Putamen (tissue), 1 donor: ENCODE measurements at regions not wholly inside any gene's neighbourhood (a gene's known extent, or its start where the extent isn't known, plus 50 kb on each side); places are given as distances from the start of the nearest gene placed in this dataset.

Experiments used
- DNase-seq: peaks from one replicate; pipeline ENCODE4 v3.0.0-alpha.2; 2016; ENCODE audit warnings: low spot score

DNA sequence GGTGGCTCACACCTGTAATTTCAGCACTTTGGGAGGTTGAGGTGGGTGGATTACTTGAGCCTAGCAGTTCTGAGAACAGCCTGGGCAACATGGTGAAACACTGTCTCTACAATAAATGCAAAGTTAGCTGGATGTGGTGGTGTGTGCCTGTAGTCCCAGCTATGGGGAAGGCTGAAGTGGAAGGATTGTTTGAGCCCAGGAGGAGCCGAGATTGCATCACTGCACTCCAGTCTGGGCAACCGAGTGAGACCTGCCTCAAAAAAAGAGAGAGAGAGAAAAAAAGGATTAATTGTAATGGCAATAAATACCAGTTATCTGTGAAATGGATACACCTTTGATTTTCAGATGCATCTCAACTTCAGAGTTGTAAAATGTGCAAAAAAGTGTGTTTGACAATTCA, 58.8 kb downstream of the SPRY1 start:
- no peak for DNase-seq

DNA sequence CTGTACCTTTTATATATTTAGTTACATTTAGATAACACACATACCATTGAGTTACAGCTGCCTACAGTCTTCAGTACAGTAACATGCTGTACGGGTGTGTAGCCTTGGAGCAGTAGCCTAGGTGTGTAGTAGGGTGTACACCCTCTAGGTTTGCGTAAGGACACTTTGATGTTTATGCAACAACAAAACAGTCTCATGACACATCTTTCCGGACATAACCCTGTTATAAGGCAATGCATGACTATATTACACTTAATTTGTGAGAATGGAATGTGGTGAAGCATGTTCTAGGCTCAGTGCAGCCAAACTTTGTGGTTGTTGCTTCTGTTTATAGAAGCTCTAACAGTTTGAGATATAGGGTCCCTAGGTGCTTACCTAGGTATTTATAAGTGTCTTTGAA, 65.4 kb downstream of the SPRY1 start:
- DNase-seq, result no peak

DNA sequence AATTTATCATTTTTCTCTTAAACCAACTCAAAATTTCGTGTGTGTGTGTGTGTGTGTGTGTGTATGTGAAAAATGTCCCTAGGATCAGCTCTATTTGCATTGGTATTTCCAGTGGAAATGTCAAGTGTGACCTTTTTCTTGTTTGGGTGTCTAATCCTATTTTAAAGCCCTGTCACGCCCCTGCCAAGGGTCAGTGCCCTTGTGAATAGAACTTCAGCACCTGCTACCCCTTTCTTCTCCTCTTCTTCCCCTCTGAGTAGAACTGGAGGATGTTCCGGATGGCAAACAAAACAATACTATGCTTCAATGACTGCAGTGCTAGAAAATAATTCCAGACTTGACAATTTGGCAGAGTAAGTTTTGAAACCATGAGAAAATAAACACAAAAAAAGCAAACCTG, 67.3 kb downstream of the SPRY1 start:
- DNase-seq, result no peak

DNA sequence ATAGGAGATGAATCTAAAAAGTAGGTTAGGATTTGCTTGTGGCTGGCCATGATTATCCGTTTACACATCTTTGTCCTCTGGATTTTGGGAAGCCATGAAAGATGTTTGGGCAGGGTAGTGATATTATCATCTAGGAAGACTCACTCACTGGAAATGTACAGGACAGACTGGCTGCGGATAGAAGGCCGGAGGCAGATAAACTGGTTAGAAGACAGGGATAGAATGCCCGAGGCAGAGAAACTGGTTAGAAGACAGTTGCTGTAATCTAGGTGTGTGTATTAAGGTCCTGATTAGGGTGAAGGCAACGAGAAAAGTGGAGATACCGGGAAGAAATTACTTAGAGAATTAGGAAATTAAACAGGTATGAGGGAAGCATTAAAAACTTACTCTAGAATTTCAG, 68.8 kb downstream of the SPRY1 start:
- DNase-seq, result no peak

DNA sequence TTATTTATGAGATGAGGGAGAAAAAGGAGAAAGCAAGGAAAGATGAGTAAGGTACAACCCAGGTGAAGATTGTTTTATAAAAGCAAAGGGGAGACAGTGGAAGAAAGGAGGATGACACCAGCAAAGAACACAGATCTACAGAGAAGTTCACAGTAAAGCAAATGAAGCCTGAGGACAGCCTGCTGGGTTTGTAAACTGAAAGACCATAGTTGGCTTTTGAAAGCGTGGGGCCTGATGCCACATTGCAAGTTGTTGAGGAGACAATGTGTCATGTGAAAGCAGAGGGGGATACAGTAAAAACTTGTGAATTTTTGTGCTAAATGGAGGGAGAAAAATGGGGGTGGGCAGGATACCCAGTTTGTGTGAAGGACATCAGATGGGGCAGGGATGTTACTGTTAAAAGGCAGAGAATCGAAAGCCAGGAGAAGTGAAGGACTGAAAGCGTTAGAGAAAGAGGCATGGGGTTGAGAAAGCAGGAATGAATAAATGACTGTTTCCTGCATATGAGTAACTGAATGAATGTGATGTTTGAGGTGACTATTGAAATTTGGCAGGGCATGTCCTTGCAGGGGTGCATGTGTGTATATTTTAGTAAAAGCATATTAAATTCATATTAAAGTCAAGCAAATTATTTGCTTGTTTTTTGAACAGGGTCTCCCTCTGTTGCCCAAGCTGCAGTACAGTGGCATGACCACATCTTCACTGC, 69.6 kb downstream of the SPRY1 start:
- DNase-seq, result no peak

DNA sequence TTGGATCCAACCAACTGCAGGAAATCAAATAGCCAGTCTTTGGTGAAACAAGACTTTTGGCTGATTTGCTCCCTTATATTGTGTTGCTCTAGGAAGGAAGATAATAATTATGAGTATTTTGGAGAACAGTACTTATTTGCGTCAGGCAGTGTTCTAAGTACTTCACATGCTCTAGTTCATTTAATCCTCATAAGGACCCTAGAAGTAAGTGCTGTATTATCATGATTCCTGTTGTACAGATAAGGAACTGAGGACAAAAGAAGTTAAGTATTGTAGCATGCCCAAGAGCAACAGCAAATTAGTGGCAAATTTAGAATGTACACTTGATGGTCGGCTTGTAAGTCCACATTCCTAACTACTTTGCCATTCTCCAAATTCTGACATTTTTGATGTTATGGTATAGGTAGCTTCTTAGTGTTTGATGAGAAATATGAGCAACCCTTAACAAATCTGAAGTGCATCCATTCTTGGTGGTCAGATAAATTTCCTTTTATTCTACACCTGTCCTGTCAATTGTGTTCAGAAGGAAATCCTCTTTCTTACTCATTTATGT, 72.0 kb downstream of the SPRY1 start:
- no peak for DNase-seq

DNA sequence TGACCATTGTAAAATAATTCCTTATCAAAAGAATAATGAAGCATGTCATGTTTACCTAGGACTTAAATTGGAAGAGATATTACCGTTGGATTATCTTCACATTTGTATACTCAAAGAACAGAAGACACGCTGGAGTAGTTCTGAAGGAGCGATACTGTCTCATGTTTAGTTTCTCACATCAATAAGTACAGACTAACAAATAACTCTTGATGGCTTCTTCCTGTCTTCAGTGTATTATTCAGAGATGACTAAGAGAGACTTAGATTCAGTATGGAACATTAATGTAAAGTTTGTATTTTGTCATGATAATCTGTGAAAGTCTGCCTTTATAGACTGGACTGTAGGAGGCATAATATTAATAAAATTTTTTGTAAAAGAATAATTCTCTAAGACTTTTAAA, 72.7 kb downstream of the SPRY1 start:
- DNase-seq, result no peak

DNA sequence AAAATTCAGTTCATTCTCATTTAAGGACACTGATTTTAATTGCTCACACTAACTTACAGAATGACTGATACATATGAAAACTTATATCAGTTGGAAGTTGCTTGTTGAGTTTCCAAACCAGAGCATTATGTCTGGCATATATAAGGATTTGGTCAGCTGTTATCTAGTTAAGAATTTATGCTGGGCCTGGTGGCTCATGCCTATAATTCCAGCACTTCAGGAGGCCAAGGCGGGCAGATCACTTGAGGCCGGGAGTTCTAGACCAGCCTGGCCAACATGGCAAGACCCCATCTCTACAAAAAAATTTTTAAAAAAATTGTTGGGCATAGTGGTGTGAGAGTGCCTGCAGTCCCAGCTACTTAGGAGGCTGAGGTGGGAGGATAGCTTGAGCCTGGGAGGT, 73.1 kb downstream of the SPRY1 start:
- no peak for DNase-seq

DNA sequence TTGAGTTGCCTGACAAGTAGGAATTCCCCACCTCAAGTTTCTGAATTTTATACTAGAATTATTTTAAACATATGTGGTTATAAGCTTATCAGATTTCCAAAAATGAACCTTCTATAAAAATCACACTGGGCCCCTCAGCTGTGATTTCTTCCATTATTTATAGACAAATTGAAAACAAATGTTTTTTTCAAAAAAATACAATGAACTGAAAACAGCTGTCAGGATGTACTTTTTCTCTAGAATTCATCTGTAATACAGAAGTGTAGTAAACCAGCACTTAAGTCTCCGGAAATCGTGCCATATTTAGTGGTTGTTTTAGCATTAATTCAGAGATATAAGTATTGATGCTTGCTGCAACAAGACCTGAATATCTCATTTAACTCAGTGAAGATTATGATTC, 74.0 kb downstream of the SPRY1 start:
- no peak for DNase-seq

DNA sequence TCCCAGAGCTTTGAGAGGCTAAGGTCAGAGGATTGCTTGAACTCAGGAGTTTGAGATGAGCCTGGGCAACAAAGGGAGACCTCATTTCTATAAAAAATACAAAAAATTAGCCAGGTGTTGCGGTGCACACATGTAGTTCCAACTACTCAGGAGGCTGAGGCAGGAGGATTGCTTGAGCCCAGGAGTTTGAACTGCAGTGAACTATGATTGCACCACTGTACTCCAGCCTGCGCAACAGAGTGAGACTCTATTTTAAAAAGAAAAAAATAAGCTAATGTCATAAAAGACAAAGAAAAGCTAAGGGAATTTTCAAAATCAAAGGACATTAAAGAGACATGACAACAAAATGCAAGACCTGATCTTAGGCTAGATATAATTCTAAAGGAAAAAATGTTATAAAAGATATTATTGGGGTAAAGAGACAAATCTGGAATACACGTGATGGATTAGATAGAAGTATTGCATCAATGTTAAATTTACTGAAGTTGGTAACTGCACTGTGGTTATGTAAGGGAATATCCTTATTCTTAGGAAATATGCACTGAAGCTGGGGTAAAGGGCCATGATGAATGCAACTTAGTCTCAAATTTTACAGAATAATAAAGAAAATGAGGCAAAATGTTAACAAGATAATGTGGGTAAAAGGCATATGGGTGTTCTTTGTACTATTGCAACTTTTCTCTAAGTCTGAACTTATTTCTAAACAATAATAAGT, 75.2 kb downstream of the SPRY1 start:
- DNase-seq, result no peak

DNA sequence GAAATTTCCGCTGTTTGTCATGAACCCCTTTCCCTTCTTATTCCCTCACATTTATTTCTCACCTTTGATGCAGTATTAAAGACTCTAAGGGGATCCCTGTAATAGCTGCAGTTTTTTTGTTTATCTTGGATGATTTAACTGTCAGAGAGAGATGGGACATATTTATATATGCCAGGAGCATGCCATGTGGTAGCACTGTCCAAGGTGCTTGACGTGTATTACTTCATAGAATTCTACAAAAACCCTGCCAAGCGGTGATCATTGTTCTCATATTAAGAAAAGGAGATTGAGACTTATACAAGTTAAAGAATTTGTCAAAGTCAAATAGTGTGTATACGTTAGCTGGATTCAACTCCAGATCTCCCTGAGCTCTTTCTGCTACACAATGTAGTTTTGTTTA, 78.2 kb downstream of the SPRY1 start:
- no peak for DNase-seq

DNA sequence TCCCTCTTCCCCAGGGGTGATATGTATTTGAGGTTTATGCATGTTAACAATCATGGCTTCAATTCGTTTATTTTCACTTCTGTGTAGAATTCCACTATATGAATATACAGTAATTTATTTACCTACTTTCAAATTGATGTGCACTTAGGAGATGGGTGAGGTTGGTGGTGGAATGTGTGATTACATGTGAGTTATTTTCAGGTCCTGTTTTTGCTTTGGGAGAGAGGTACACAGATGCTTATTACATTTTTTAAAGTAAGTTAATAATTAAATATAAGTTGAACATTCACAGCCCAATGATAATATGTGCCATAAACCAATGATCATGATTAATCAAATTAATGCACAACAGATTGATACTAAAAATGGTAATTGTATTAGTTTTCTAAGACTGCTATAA, 79.5 kb downstream of the SPRY1 start:
- DNase-seq, result no peak

DNA sequence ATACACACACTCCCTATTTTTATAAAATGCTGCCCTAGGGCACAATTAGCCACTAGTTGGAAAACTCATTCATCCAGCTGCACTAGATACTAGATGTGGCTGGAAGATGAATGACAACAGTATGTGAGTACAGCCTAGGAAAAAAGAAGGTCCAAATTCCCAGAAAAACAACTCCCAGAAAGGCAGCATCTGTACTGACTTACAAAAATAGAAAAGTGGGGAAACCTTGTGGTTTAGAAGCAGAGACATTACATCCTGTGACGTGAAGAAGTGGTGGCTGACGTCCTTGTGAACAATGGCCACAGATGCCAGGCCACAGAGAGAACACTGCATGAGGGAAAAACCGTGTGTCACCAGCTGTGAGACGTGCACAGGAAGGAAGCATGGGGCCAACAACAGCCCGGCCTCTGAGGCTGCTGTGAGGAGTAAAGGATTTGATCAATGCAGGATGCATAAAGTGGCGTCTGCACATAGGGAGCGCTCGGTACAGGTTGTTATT, 81.2 kb downstream of the SPRY1 start:
- DNase-seq, result no peak

DNA sequence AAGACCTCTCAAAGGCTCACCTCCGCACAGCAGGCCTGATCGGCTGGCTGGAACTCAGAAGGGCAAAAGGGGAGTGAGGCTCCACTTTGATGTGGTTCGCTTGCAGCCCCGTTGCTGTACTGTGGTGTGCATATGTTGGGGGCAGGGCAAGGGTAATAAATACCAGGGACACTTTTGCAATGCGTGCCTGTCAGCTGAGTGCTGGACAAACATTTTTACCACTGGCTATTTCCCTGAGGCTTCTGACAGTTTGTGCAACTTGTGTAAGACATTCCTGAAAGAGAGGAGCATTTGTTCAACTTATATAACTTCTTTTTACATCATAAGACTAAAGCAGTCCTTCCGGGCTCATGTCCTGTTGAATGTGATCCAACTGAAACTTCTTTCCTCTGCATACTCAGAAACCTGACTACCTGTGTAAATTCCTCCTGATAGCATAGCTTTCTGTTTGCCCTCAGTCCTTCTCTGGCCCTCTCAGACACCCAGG, 82.3 kb downstream of the SPRY1 start:
- DNase-seq, result no peak

DNA sequence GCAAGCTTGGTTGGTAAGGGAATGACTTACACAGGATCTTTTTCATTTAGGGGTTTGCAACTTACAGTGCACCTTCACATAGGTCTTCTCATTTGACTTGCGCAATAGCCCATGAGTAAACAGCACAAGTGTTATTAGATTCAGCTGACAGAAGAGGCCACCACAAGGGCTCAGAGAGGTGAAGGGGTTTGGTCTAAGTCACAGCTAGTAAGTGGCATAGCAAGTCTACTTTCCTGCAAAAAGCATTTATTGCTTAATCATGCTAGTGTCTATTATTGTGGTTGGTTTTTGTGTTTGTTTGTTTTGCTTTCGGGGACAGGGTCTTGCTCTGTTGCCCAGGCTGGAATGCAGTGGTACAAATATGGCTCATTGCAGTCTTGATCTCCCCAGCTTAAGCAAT, 83.3 kb downstream of the SPRY1 start:
- no peak for DNase-seq

DNA sequence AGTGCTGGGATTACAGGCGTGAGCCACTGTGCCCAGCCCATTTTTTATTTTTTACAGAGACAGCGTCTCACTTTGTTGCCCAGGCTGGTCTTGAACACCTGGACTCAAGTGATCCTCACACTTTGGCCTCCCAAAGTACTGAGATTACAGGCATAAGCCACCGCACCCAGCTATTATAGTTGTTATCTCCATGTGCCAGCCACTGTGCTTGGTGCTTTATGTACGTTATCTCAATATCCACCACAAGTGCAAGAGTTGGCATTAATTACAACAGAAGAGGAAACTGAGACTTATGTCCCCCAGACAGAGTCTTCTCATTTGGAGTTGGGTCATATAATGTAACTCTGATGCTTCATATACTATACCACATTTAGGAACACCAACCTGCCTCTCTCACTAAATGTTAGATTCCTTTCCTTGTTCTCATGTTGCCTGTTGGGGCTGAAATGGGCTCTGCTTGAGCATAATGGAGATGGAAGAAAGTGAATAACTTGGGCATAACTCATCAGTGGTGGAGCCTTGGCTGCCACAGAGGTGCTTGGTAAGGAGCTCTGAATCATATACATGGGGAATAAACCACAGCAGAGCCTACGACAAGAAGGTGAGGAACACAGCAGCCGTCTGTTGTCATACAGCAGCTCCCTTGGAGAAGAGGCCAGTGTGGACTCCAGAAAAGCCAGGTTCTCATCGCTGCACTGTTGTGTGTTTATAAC, 84.3 kb downstream of the SPRY1 start:
- DNase-seq, result no peak

DNA sequence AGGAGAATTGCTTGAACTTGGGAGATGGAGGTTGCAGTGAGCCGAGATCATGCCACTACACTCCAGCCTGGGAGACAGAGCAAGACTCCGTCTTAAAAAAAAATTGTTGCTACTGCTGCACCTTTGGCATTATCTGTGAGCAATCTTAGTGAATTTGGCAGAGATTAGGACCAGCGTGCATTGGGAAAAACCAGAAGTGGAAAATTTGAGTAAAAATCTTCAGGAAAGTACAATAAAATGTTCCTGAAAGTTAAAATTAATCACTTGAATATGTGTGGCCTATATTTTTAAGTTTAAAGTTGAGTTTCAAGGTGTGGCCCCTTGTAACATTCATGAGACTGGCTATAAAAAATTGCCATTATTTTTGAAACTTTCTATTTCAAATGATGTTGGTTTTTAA, 85.1 kb downstream of the SPRY1 start:
- DNase-seq, result no peak

DNA sequence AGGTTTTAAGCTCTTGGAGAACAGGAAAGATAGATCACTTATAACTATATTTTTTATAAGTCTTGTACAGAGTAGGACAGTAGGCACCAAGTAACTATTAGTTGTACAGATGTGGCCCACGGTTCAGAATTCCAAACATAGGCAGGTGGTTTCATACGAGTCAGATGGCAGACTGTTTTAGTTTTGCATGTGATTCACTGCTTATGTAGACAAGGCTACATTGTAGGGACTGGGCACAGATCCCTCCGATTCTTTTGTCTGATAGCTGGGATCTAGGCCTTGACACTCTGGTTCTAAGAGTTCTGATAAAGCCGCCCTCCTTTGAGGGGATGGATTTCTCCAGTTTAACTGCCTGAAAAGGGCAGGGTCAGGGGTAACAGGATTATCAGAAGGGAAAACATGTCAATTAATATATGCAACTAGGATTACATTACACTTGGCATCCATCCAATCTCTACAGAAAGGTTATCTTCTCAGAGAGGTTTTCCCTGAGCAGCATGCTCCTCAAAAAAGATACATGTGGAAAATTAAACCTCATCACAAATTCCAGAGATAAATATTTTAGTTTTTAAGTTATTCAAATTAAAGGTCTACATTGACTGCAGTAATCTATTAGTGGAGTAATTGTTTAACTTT, 87.8 kb downstream of the SPRY1 start:
- no peak for DNase-seq

DNA sequence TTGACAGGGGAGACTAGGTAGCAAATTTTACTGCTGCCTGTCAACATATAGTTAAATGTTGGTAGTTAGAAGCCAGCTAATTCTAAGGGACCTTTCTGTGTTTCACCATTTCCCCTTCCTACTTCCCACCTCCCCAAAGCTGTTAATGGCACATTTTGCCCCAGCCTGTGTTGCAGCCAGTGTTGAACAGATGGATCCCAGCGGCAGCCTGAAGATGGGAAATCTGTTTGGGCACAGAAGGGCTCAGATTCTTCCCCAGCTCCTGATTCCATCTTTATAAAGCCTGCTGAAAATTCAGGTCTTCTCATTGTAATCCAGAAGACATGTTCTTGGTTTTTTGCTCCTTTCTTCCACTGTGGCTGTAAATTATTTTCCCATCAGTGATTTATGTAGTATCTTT, 89.0 kb downstream of the SPRY1 start:
- DNase-seq, result no peak

DNA sequence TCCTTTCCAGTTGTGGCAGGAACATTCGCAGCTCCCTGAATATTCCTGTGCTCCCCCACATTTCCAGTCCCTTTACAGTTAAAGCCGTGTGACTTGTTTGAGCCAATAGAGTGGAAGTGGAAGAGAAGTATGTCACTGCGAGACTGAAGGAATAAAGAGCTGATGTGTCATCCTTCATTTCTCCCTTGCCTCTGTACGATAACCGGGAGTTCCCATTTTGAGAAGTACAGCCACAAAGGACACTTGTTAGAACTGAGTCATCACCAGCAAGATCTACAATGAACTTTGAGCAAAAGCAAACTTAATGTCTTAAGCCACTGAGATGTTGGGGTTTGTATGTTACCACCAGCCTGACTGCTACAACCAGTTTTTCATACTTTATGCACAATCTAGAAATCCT, 92.3 kb downstream of the SPRY1 start:
- no peak for DNase-seq

DNA sequence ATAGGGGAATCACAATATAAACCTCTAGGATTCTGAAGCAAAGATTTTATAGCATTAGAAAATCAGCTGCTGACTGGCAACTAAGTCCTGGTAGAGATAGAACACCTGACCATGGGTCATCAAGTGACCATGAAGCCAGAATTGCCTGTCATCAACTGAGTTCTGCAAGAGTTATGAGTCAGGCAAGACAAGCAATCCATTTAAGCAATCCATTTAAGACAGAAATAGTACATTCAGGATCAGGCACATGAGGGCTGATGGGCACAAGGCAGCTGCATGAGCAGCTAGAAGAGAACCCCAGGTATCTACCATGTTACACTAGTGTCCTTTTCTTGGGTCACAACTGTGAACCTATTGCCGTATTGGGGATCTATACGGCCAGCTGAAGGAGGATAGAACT, 98.9 kb downstream of the SPRY1 start:
- no peak for DNase-seq

DNA sequence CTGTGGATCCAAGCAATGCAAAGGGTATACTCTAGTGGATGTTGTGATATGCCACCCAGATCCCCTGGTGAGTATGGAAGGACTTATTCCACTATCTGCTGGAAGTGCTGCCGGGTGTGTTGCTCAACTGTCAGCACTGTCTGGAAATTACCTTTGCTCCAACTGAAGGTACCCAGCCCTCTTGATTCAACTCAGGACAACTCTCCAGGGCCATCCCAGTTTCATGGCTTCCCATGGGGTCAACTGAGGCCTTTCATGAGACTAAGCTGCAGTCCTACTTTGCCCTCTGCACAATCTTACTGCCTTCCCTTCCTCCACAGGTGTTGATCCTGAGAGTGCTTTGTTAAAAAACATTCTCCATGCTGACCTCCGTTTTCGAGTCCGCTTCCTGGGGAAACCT, 99.8 kb downstream of the SPRY1 start:
- no peak for DNase-seq
